Mucosa of descending colon (tissue), 3 donors: ENCODE measurements at regions not wholly inside any gene's neighbourhood (a gene's known extent, or its start where the extent isn't known, plus 50 kb on each side); places are given as distances from the start of the nearest gene placed in this dataset.

Experiments
- ATAC-seq: fragments of 200-7000 bp; cut with Tn5 transposase; one replicate; pipeline ENCODE4 v1.9.1; 2020; ENCODE audit warnings: mild to moderate bottlenecking, moderate library complexity
- DNase-seq, 3 donors: peaks; one replicate each; pipeline ENCODE4 v3.0.0-alpha.2; 2020
- H3K36me3 ChIP-seq: fragments of 200-600 bp; one replicate; pipeline ENCODE4 v1.8.0; 2021; ENCODE audit warnings: low read depth, mild to moderate bottlenecking
- H3K4me1 ChIP-seq: fragments of 200-600 bp; one replicate; pipeline ENCODE4 v1.8.0; 2021; ENCODE audit warnings: low read depth, mild to moderate bottlenecking
- H3K4me3 ChIP-seq: fragments of 200-600 bp; one replicate; pipeline ENCODE4 v1.8.0; 2021; ENCODE audit warnings: mild to moderate bottlenecking
- H3K9me3 ChIP-seq: fragments of 200-600 bp; one replicate; pipeline ENCODE4 v1.8.0; 2021; ENCODE audit warnings: mild to moderate bottlenecking
- intact Hi-C, 2 donors: fragments of 100-400 bp; cut with DNase I in 1 of 2; cut with micrococcal nuclease in 1 of 2; formaldehyde crosslinking; loops; one replicate each; pipeline versions ENCODE4 v1.11.0 to v1.11.1; 2022; cut with DNase I, micrococcal nuclease
- TF ChIP-seq, protein P1 (sequence below): fragments of 200-600 bp; IDR thresholded peaks from one replicate; pipeline ENCODE4 v1.8.0; 2022; ENCODE audit warnings: antibody characterized with exemption, mild to moderate bottlenecking
- donor health status: DM: no; HTN: no; CAD: no; lungs with moderate emphysema.
- donor health status: DM: no; HTN: no; CAD: no.
- donor health status: DM: no; HTN: yes; CAD: no.

DNA sequence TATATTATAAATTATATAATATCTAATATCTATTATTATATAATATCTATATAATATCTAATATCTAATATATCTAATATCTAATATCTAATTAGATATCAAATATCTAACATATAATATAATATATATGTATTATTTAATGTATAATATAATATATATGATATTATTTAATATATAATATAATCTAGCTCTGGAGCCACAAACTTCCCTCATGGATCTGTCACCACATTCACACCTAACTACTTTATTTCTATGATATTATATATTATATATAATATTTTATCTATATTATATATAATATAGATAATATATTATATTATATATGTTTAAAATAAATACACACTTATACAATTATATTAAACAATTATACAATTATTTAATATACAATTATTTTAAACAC lies 667.5 kb downstream of the KCTD8 start:
- Histone ChIP-seq H3K36me3 (no peaks in the 10 kb centered on the region), H3K4me3 (no peak overlapping the region), H3K4me1 (no peaks in the 10 kb centered on the region), H3K9me3 (no peaks in the 10 kb centered on the region)
- DNase-seq (no peak), ATAC-seq (no peak)
- intact Hi-C loops, result no loop called here
- TF ChIP-seq, protein P1, sequence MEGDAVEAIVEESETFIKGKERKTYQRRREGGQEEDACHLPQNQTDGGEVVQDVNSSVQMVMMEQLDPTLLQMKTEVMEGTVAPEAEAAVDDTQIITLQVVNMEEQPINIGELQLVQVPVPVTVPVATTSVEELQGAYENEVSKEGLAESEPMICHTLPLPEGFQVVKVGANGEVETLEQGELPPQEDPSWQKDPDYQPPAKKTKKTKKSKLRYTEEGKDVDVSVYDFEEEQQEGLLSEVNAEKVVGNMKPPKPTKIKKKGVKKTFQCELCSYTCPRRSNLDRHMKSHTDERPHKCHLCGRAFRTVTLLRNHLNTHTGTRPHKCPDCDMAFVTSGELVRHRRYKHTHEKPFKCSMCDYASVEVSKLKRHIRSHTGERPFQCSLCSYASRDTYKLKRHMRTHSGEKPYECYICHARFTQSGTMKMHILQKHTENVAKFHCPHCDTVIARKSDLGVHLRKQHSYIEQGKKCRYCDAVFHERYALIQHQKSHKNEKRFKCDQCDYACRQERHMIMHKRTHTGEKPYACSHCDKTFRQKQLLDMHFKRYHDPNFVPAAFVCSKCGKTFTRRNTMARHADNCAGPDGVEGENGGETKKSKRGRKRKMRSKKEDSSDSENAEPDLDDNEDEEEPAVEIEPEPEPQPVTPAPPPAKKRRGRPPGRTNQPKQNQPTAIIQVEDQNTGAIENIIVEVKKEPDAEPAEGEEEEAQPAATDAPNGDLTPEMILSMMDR, result no peak

DNA sequence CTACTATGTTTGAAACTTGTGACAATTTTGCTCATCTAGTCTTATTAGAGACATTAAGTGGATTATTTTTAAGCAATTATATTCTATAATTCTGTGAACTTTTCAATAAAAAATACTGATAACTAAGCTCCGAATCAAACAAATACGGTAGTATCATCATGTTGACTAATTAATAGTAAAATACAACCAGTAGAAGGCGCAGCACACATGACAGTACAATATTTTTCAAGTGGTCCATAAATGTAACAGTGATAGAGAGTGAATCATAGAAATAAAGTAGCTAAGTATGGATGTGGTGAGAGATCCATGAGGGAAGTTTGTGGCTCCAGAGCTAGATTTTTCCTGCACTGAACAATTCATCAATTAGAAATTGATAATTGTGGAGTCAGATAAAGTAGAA lies 666.2 kb downstream of the KCTD8 start:
- DNase-seq (no peak), ATAC-seq (no peak)
- no peaks in the 10 kb centered on the region for H3K9me3 ChIP-seq
- H3K4me1 ChIP-seq, result no peaks in the 10 kb centered on the region
- no peak overlapping the region for H3K4me3 ChIP-seq
- intact Hi-C loops, result no loop called here
- H3K36me3 ChIP-seq, result no peaks in the 10 kb centered on the region
- TF ChIP-seq, protein P1, result no peak

DNA sequence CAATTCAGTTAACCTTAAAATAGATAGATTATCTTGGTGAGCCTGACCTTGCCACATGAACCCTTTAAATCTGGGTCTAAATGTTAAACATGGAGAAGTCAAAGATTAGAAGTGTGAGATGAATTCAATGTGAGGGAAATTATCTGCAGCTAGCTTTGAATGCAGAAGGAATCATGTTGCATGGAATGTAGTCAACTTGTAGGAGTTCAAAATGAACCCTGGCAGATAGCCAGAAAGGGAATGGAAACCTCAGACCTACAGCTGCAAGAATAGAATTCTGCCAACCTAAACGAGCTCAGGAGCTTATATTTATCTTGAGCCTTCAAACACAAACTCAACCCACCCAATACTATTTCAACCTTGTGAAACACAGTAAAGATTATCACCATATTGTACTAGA lies 632.5 kb downstream of the KCTD8 start:
- Histone ChIP-seq H3K4me1 (no peaks in the 10 kb centered on the region), H3K4me3 (no peak overlapping the region), H3K36me3 (no peaks in the 10 kb centered on the region), H3K9me3 (peaks cover 31% of the 10 kb centered on the region)
- DNase-seq, result no peak
- intact Hi-C loops, result no loop called here
- TF ChIP-seq, protein P1, result no peak
- ATAC-seq, result no peak

DNA sequence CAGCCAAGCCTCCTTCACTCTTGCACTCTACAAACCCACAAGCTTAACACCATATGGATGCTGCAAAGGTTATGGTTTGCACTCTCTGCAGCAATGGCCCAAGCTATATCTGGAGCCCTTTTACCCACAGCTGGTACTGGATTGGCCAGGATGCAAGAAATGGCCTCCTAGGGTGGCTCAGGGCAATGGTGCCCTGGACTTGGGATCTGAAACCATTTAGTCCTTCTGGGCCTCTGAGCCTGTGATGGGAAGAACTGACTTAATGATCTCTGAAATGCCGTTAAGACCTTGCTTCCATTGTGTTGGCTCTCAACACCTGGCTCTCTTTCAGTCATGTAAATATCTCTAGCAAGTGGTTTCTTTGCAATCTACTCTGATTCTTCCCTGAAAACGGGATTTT lies 626.0 kb downstream of the KCTD8 start:
- DNase-seq (no peak), ATAC-seq (no peak)
- H3K4me1 ChIP-seq, result no peaks in the 10 kb centered on the region
- H3K9me3 ChIP-seq, result peaks cover 47% of the 10 kb centered on the region
- H3K36me3 ChIP-seq, result no peaks in the 10 kb centered on the region
- TF ChIP-seq, protein P1, result no peak
- no peak overlapping the region for H3K4me3 ChIP-seq
- intact Hi-C loops, result no loop called here

DNA sequence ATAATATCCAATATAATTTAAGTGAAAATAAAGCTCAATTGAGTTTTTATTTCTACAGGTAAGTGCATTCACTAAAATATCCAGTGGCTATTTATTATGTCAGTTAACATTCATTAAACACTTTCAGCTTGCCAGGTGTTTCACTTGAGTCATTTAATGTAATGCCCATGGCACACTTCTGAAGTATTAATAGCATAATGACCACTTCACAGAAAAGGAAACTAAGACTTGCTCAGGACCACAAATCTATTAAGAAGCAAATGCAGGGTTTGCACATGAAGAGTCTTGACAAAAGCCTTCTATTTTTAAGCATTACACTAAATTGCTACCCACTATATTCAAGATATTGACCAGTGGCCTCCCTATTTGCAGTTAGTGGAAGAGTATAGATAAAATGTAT lies 612.7 kb downstream of the KCTD8 start:
- Histone ChIP-seq H3K4me1 (no peaks in the 10 kb centered on the region), H3K4me3 (no peak overlapping the region), H3K36me3 (no peaks in the 10 kb centered on the region), H3K9me3 (peaks cover 4% of the 10 kb centered on the region)
- DNase-seq (no peak), ATAC-seq (no peak)
- intact Hi-C loops, result no loop called here
- TF ChIP-seq, protein P1, result no peak

DNA sequence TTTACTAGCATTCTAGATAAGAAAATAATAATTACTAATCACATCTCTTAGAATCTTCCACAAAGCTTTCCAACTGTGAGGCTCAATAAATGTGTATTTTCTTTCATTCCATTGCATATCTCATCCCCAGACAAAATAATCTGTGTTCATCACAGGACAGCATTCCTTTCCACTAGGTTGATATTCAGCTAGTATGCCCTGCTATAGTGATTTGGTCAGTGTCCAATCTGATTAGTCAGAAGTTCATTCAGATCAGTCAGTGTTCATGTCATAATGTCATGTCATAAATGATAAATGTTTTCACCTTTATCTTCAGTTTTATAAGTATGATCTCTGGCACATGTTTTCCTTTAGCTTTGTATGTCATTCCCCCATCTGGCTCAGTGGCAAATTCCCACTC lies 611.4 kb downstream of the KCTD8 start:
- intact Hi-C loops, result no loop called here
- peaks cover 10% of the 10 kb centered on the region for H3K9me3 ChIP-seq
- DNase-seq (no peak), ATAC-seq (no peak)
- no peak overlapping the region for H3K4me3 ChIP-seq
- TF ChIP-seq, protein P1, result no peak
- no peaks in the 10 kb centered on the region for H3K4me1 ChIP-seq
- no peaks in the 10 kb centered on the region for H3K36me3 ChIP-seq
